ENCODE measurements at regions not wholly inside any gene's neighbourhood (a gene's known extent, or its start where the extent isn't known, plus 50 kb on each side); places are given as distances from the start of the nearest gene placed in this dataset.

GRCh38 chr18:40877096-40877495, 1077.9 kb upstream of the PIK3C3 start:
- TF ChIP-seq POLR2A (IDR thresholded peaks at IDR 0.05) (no peak), CTCF (IDR thresholded peaks at IDR 0.05 in 8 of 11, conservative IDR thresholded peaks at IDR 0.05 in 3 of 11) (no peak)
